ENCODE measurements at regions not wholly inside any gene's neighbourhood (a gene's known extent, or its start where the extent isn't known, plus 50 kb on each side); places are given as distances from the start of the nearest gene placed in this dataset.
"Not testable (repeated sequence)": the region's sequence is repeated elsewhere in the genome, so short reads cannot be mapped to it uniquely, and the experiment has no call there.

GRCh38 chr2:47964277-47964676 is 58.0 kb upstream of the FBXO11 start:
- no peak for DNase-seq

- DNase-seq: no peak
These were observed 58.6 kb upstream of the FBXO11 start for GRCh38 chr2:47964722-47965434.

GRCh38 chr2:47976728-47977127 is 70.4 kb upstream of the FBXO11 start:
- not testable (repeated sequence) for DNase-seq

GRCh38 chr2:47984041-47984440 is 77.7 kb upstream of the FBXO11 start:
- no peak for DNase-seq

GRCh38 chr2:47990503-47990902 is 84.2 kb upstream of the FBXO11 start:
- no peak for DNase-seq

- no peak for DNase-seq
These were observed 86.4 kb upstream of the FBXO11 start for GRCh38 chr2:47992671-47993070.

GRCh38 chr2:47996808-47997207 is 90.5 kb upstream of the FBXO11 start:
- no peak for DNase-seq

GRCh38 chr2:47999512-47999911 is 93.2 kb upstream of the FBXO11 start:
- DNase-seq: no peak

- DNase-seq: no peak
These were observed 95.2 kb upstream of the FBXO11 start for GRCh38 chr2:48001498-48001897.

- DNase-seq: no peak
These were observed 99.8 kb upstream of the FBXO11 start for GRCh38 chr2:48006094-48006493.

- no peak for DNase-seq
These were observed 101.5 kb upstream of the FBXO11 start for GRCh38 chr2:48007699-48008268.

GRCh38 chr2:48009256-48009655 is 103.0 kb upstream of the FBXO11 start:
- no peak for DNase-seq

- no peak for DNase-seq
These were observed 109.1 kb upstream of the FBXO11 start for GRCh38 chr2:48015421-48015820.

- DNase-seq: no peak
These were observed 110.1 kb upstream of the FBXO11 start for GRCh38 chr2:48016225-48017019.

- no peak for DNase-seq
These were observed 110.8 kb upstream of the FBXO11 start for GRCh38 chr2:48017136-48017535.

GRCh38 chr2:48018480-48018879 is 112.2 kb upstream of the FBXO11 start:
- no peak for DNase-seq

GRCh38 chr2:48026865-48027264 is 120.6 kb upstream of the FBXO11 start:
- no peak for DNase-seq

- no peak for DNase-seq
These were observed 126.5 kb upstream of the FBXO11 start for GRCh38 chr2:48032765-48033164.

GRCh38 chr2:48034295-48034694 is 128.0 kb upstream of the FBXO11 start:
- DNase-seq: no peak

- no peak for DNase-seq
These were observed 130.0 kb upstream of the FBXO11 start for GRCh38 chr2:48036312-48036711.

GRCh38 chr2:48039209-48039990 is 133.1 kb upstream of the FBXO11 start:
- no peak for DNase-seq
